GM06990 (cell line): ENCODE measurements at regions not wholly inside any gene's neighbourhood (a gene's known extent, or its start where the extent isn't known, plus 50 kb on each side); places are given as distances from the start of the nearest gene placed in this dataset.
"Not testable (repeated sequence)": the region's sequence is repeated elsewhere in the genome, so short reads cannot be mapped to it uniquely, and the experiment has no call there.

ENCODE experiments used
- DNase-seq: peaks from one replicate; pipeline ENCODE4 v3.0.0-alpha.2; 2011; ENCODE audit not compliant: insufficient read length; ENCODE audit errors: extremely low read depth
- H3K27me3 ChIP-seq: replicated peaks from 2 replicates; pipeline ENCODE4 v1.6.0; 2011; ENCODE audit warnings: low read length; ENCODE audit not compliant: control insufficient read depth, insufficient read depth
- H3K36me3 ChIP-seq: 2 replicates; pipeline ENCODE4 v1.5.1; 2011; ENCODE audit warnings: low read length; ENCODE audit not compliant: control insufficient read depth, insufficient read depth
- H3K4me3 ChIP-seq: replicated peaks from 2 replicates; pipeline ENCODE4 v1.5.1; 2011; ENCODE audit warnings: low read depth, mild to moderate bottlenecking, control low read depth, low read length
- TF ChIP-seq, protein P1 (sequence below): IDR thresholded peaks from 2 replicates; pipeline ENCODE4 v1.5.1; 2011; ENCODE audit warnings: low read length, control low read depth, mild to moderate bottlenecking, inconsistent platforms; ENCODE audit not compliant: insufficient read depth, poor library complexity, severe bottlenecking

DNA sequence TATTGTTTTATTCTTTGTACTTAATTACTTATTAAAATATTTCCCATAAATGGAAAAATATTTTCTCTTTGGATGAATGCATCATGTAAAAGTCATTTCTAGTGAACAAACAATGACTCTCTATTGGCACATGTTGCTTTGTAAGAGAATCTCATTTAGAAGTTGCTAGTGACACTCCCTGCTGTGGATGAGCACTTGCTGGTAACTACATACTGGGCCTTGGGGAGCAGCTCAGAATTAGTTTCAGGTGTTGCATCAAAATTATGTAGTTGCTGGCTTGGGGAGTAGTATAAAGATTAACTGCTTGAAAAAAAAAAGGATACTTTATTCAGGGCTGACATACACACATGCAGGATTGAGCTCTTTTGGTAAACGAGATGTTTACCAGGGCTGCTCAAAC is 80.3 kb upstream of the KCNAB1 start:
- TF ChIP-seq, protein P1, sequence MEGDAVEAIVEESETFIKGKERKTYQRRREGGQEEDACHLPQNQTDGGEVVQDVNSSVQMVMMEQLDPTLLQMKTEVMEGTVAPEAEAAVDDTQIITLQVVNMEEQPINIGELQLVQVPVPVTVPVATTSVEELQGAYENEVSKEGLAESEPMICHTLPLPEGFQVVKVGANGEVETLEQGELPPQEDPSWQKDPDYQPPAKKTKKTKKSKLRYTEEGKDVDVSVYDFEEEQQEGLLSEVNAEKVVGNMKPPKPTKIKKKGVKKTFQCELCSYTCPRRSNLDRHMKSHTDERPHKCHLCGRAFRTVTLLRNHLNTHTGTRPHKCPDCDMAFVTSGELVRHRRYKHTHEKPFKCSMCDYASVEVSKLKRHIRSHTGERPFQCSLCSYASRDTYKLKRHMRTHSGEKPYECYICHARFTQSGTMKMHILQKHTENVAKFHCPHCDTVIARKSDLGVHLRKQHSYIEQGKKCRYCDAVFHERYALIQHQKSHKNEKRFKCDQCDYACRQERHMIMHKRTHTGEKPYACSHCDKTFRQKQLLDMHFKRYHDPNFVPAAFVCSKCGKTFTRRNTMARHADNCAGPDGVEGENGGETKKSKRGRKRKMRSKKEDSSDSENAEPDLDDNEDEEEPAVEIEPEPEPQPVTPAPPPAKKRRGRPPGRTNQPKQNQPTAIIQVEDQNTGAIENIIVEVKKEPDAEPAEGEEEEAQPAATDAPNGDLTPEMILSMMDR: no peak
- no peak for DNase-seq
- H3K27me3 ChIP-seq: no peaks in the 10 kb centered on the region
- H3K36me3 ChIP-seq: no peaks in the 10 kb centered on the region
- no peak overlapping the region for H3K4me3 ChIP-seq

DNA sequence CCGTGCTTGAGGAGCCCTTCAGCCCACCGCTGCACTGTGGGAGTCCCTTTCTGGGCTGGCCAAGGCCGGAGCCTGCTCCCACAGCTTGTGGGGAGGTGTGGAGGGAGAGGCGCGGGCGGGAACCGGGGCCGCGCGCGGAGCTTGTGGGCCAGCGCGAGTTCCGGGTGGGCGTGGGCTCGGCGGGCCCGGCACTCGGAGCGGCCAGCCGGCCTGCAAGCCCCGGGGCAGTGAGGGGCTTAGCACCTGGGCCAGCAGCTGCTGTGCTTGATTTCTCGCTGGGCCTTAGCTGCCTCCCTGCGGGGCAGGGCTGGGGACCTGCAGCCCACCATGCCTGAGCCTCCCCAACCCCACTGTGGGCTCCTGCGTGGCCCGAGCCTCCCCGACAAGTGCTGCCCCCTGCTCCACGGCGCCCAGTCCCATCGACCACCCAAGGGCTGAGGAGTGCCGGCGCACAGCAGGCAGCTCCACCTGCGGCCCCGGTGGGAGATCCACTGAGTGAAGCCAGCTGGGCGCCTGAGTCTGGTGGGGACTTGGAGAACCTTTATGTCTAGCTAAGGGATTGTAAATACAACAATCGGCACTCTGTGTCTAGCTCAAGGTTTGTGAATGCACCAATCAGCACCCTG is 79.0 kb upstream of the KCNAB1 start:
- DNase-seq, H3K4me3 ChIP-seq, H3K36me3 ChIP-seq, H3K27me3 ChIP-seq: not testable (repeated sequence)

DNA sequence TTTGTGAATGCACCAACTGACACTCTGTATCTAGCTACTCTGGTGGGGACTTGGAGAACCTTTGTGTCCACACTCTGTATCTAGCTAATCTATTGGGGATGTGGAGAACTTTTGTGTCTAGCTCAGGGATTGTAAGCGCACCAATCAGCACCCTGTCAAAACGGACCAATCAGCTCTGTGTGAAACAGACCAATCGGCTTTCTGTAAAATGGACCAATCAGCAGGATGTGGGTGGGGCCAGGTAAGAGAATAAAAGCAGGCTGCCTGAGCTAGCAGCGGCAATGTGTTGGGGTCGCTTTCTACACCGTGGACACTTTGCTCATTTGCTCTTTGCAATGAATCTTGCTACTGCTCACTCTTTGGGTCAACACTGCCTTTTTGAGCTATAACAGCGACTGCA is 78.5 kb upstream of the KCNAB1 start:
- not testable (repeated sequence) for H3K4me3 ChIP-seq, H3K36me3 ChIP-seq, DNase-seq, H3K27me3 ChIP-seq

DNA sequence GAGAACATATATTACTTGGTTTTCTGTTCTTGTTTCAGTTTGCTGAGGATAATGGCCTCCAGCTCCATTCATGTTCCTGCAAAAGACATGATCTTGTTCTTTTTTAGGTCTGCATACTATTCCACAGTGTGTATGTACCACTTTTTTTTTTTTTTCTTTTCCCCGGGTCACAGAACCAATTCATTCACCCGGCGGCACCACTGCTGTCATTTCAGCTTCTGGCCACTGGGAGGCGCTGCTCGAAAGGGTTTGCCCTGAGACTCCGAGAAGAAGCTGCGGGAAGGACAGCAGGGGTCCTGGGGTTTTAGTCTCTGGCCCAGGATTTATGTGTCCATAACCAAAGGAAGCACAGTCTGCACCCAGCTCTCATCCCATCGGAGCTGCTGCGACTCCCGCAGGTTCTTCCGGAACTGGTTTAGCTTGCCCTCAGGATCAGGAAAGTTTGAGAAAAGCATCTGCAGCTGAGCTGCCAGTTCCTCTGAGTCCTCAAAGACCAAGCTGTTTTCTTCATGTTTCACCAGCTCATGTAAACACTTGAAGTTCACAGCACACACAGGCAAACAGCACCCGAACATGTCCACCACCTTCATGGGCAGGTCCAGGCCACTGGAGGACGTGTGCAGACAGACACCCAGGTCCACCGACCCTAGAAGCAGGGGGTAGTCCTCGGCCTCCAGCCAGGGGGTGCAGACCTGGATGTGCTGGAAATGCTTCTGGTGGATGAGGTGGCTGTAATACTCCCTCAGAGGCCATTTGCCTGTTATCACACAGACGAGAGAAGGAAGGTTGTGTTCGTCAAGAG is 76.3 kb upstream of the KCNAB1 start:
- TF ChIP-seq, protein P1: peak; percentile 69
- H3K4me3 ChIP-seq, H3K27me3 ChIP-seq, DNase-seq, H3K36me3 ChIP-seq: not testable (repeated sequence)

DNA sequence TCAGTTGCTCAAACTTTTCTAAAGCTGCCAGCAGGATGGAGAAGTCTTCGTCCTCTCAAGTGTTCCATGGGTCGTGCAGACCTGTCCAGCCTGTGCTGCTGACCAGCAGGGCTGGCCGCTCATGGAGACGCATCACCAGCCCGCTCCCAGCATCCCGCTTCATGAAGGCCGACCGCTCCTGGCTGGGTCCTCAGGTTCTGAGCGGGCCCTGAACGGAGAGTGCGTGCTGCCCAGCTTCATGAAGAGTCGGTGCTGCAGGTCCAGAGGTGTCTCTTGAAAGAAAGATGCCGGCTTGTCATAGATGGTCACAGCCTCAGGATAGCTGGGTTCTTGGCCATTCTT is 75.8 kb upstream of the KCNAB1 start:
- Histone ChIP-seq H3K27me3 (no peaks in the 10 kb centered on the region), H3K4me3 (no peak overlapping the region), H3K36me3 (no peaks in the 10 kb centered on the region)
- TF ChIP-seq, protein P1: no peak
- no peak for DNase-seq

DNA sequence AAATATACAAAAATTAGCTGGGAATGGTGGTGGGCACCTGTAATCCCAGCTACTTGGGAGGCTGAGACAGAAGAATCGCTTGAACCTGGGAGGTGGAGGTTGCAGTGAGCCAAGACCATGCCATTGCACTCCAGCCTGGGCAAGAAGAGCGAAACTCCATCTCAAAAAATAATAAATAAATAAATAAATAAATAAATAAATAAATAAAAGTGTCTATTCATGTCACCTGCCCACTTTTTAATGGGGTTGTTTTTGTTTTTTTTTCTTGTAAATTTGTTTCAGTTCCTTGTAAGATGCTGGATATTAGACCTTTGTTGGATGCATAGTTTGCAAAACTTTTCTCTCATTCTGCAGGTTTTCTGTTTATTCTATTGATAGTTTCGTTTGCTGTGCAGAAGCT is 71.9 kb upstream of the KCNAB1 start:
- not testable (repeated sequence) for H3K36me3 ChIP-seq, H3K27me3 ChIP-seq, H3K4me3 ChIP-seq, DNase-seq

DNA sequence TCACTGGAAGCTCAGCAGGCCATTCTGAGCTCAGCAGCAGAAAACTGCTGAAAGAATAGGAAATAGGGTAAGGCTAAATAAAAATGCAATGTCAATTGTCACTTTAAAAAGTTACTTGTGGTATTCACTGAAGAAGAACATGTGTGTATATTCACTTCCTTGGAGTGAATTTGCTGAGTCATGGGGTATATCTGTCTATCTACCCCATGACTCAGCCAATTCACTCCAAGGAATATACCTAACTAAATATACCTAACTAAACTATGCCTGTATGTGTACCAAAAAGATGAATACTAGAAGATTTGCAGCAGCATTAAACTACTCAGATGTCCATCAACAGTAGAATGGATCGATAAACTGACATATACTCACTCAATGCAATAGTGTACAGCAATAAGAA is 69.5 kb upstream of the KCNAB1 start:
- no peak for DNase-seq

More for the DNA sequence above, 69.5 kb upstream of the KCNAB1 start:
- Histone ChIP-seq H3K36me3 (no peaks in the 10 kb centered on the region), H3K27me3 (no peaks in the 10 kb centered on the region), H3K4me3 (no peak overlapping the region)
- TF ChIP-seq, protein P1: no peak
